Stimulated activated CD4-positive, alpha-beta T cell treated with anti-CD3 and anti-CD28 coated beads, Interleukin-12 subunit alpha, Interleukin-12 subunit beta, amount 100 ng/mL, for 4 hours (primary cell): ENCODE measurements at regions not wholly inside any gene's neighbourhood (a gene's known extent, or its start where the extent isn't known, plus 50 kb on each side); places are given as distances from the start of the nearest gene placed in this dataset.

Source experiments
- DNase-seq: peaks from one replicate; pipeline ENCODE4 v3.0.0-alpha.2; 2020

DNA sequence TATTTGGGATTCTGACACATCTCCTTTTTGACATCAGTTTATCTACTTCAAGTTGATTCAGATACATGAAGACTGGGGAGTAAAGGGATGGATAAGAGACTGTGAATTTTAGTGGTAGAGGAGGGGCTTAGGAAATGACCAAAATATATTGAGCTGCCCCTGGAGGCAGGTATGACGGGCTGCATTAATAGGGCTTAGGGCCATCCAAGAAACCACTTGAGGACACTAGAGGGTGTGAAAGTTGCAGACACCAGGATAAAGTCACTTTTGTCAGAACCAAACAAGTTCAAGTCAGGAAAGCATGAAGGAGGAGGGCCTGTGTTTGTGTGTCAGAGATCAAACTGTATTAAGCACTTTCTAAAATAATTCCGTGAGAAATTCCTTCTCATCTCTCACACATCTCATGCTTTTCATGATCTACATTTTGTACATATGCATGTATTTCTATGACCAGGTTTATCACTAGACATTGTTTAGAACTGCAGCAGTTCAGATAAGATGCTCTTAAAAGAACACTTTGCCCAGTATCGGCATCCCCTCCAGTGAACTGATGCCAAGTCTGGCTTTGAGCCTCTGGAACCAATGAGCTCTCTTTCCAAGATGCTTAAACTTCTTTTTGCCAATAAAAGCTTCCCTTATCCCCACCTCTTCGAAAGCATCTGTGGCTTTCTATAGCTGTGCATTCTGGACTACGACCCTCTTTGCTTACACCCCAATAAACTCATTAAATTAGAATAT is 136.9 kb downstream of the SLC38A1 start:
- no peak for DNase-seq

DNA sequence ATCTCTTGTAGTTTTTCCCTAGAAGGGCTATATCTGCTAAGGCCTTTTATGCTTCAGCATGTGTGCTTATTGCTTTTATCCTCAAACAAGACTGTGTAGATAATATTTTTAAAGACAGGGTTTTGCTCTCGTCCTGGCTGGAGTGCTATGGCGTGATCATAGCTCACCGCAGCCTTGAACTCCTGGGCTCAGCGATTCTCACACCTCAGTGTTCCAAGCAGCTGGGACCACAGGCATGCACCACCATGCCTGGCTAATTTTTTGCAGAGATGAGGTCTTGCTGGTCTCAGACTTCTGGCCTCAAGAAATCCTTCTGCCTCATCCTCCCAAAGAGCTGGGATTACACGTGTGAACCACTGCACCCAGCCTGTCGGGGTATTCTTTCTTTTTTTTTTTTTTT is 137.3 kb upstream of the SCAF11 start:
- DNase-seq, result no peak

DNA sequence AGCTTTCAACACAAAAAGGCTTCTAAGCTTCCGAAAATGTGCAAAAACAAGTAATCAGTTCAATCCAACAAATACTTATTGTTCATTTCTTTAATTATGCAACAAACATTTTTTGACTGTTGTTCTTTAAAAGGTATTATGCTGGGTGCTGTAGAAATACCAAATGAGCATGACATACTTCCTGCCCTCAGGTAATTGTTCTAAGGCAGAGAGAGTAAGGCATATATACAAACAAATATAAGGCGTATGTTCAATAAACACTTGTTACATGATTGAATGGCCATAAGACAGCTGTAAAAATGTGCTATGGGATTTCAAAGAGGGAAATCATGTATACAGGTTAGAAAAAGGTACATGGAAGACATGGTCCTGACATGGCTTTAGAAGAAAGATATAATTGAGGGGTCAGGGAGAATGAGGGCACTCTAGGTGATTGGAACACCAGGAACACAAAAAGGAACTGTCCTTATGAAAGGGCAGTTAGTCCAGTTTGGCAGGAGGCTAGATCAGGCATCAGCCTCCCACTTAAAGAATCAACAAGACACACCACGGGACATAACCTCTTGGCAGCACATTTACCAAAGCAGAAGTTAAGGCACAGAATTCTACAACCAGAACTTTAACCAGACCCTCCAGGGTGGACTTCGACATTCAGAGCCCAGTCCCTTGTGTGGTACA is 135.8 kb upstream of the SCAF11 start:
- DNase-seq, result no peak

DNA sequence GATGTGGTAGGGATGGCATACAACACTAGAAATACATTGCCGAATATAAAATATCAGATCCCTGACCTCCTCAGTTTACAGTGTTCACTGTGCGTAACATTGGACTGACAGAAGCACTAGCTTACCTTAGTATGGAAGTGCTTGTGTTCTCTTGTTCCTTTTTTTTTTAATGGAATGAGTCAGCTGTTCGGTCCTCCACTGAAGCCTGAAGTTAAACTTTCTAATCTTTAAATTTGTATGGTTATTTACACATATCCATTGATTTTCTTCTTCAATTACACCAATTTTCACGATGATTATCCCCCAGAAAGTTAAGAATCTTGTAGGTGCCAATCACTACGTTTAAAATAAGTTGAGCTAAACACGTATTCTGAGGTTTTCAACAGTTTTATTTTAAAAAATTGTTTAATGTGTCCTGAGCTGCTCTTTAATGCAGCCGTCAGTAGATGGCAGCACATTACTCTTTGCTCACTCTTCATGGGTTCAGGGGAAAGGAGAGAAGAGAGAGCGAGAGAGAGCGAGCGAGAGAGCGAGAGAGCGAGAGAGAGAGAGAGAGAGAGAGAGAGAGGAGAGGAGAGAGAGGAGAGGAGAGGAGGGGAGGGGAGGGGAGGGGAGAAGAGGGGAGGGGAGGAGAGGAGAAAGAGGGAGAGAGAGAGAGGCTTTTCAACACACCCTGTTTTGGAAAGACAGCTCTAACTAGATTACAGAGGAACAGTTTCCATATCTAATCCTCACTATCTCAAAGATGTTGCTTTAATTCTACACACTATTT is 134.7 kb upstream of the SCAF11 start:
- peak; percentile 27 for DNase-seq

DNA sequence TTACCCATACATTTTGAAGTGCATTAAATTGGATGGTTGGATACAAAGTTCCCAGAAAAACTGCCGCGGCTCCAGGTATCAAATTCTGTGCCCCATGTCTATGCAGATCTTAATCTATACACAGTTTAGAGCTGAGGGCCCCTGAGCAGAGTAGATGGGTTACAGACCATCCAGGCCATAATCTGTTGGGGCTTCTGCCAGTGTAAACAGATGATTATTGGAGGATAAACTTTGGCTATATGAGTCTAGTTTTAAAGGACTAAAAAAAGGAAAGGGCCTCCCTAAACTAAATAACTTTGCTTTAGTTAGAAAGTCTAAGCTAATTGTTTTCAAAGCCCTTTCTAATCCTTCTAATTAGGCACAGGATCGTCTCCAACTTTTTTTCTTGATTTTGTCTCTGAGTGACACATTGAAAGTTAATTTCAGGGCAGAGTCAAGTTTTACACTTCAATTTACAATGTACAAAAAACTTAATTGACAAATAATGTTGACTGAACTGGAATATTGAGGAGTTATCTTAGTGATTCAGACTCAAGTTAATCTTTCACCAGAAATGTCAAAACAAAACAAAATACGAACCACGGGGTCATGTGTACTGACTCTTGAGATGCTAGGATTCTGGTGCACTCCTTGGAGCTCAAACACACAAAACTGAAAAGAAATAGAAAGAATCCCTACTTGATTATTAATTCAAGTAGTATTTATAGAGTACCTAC is 133.9 kb upstream of the SCAF11 start:
- DNase-seq, result no peak

DNA sequence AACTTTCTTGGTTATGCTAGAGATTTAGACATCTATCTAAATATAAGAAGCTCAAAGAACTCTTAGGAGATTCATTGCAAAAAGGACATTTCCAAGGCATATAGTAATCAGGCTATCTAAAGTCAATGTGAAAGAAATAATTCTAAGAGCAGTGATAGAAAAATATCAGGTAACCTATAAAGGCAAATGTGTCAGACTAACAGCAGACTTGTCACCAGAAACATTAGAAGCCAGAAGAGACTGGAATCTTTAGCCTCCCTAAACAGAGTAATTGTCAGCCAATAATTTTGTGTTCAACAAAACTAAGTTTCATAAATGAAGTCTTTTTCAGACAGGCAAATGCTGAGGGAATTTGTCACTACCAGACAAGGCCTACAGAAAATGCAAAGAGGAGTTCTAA is 122.0 kb upstream of the SCAF11 start:
- no peak for DNase-seq

DNA sequence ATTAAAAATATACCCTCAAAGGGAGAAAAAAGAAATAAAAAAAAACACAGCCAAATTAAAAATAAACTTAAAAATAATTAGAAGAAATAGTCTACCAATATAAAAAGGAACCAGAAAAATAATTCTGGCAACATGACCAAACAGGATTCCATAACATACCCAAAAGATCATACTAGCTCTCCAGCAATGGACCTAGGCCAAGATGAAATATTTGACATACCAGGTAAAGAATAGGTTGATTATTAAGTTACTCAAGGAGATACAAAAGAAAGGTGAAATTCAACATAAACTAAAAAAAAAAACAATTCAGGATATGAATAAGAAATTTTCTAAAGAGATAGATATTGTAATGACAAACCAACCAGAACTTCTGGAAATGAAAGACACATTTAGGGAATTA is 121.3 kb upstream of the SCAF11 start:
- no peak for DNase-seq

DNA sequence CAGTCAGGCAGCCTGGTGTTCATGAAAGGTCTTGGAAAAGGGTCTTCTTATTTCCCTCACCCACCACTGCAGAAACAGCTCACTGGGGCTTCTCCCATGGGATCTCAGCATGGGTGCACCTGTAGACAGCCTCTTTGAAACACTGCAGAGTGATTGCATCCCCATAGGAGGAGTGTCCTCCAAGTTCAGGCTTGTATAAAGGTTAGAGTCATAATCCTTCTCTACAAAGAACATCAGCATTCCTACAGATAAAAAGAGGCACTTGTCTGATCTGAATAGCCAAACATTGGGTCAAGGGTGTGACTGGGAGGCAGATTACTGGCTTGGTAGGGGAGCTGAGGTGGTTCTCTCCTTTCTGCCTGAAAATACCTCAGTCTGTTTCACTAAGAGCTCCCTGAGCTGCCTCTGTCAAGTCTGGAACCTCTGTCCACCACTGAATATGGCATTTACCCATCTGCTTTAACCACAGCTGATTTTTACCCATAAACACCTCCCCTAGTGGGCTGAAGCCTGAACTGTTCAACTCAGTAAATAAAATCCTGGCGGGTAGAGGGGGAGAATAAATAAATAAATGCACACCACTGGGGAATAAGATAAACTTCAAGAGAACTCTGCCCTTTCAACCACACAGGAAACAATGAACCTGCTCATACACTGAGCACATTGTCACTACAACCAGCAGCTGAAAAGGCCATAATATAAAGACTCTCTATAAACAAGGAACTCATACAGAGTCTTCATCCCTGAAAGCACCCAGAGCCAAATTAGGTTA is 120.7 kb upstream of the SCAF11 start:
- DNase-seq, result no peak

DNA sequence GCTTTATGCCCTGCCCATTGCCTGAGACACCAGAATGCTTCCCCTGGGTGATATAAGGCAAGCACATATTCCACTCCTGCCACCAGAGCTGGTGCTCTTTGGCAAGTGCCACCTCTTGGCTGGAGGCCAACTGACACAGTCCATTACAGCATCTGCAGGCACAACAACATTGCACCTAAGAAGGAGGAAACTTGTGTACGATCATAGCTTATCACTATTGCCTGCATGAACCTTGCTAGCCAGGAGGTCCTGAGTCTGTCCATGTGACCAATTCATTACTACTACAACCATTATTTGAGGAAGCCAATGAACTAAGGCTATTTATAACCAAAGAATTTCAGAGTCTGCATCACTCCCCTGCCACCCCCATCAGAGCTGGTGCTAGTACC is 119.8 kb upstream of the SCAF11 start:
- DNase-seq, result no peak

DNA sequence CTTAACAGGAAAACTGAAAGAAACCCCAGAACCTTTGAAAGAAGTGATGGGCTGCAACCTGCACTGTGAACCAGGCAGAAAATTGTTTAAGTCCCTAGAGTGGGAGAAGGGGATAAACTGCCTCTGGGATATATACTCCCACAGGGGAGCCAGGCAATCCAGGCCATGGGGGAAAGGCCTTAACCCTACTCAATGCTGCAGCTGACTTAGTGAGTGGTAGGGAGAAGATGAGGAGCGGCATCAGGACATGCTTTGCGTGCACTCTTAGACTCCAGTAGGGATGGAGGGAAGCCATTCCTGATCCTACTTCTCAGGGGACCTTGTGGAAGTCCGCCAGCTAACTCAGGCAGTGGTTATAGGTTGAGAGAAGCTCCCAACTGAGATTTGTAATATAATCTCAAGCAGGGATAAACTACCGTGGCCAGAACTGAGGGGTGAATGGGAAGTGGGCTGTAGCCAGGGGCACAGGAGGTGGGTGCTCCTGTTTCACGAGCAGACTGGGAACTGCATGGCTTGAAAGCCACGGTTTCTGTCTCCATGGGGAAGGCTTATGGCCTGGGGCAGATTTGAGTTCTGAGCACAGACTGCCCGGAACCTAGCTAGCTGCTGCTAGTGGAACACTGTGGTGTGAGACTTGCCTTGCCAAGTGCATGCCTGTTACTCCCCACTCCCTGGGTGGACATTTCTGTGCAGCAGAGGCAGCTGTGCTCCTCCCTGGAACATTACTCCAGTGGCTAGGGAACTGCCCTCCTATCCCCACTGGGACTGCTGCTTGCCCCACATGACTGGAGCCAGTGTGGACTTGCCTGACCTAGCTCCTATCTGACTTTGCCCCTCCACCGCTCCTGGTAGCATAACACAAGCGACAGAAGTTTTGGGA is 119.2 kb upstream of the SCAF11 start:
- no peak for DNase-seq

DNA sequence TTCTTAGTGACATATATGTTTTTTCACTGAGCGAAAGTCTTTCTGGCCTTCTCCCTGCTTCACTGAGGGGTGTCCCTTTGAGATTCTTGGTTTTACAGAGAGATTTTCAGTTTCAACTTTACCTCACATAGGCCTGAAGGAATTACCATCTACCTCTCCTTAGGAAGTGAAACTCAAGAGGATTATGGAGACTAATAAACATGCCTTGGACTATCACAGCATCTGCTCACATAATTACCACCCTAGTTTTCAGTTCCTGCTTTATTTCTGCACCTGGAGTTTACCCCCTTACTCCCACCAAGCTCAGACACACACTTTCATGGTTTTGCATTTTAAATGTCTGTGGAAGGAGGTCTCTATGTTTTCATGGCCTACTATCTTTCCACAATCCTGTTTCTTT is 118.3 kb upstream of the SCAF11 start:
- no peak for DNase-seq

DNA sequence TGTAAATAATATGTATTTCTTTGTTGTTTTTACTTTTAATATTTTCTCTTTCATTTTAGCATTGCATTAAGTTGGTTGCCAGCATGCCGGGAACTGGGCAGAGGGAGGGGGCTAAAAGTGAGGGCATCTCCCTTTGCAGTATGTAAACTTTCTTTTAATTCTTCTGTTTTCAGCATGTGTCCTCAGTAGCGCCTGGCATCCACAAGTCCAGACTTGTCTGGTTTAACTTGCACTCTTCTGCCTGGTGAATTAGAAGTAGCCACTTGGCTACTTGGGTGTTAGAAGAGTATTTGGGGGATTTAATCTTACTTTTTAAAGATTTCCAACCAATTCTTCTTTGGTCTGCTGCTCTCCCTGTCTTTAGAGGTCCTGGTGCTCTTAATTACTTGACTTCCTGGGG is 117.2 kb upstream of the SCAF11 start:
- no peak for DNase-seq

DNA sequence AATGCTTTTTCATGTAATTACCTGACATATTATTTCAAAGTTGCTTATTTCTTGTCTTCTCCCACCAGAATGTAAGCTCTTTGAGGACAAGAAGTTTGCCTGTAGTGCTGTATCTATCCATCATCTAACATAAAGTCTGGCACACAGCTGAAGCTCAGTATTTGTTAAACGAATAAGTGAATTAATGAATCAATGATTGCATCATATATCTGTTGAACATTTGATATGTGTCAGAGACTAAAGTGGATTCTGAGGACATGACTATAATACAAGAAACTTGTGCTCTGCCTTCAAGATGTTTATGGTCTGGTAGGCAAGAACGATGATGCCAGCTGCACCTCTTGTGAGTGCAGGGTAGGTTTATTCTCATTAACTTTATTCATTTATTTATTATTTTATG is 115.4 kb upstream of the SCAF11 start:
- DNase-seq, result no peak

DNA sequence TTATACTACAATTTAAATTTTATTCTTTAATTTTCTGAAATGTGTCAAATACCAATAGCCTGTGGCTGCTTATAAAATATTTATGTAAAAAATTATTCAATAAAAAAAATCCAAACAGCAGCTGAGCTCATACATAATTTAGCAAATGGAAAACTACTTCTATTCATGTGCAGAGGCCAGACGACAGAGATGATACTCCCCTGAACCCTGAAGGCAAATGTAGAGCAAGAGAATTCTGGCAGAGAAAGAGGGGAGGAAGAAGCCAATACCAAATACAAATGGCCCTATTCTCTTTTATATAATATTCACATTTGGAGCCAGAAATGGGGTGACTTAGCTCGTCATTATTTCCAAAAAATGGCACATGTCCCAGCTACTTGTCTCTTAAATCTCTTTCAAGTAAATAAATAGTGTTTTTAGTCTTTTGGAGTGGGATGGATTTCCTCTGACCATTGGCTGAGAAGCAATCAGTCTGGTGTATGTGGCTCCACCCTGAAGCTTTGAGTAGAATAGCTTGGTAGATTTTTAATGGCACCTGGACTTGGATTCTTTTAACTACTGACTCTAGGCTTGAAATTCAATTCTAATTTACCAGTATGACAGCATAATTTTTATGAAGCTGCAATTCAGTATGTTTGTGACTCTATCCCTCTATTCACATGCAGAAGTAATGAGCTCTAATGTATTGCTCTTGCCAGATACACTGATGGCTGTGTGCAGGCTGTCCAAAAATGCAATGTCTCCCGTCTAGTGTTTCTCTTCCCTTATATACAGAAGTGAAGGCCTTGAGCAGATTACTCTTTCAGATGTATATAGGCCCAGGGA is 113.4 kb upstream of the SCAF11 start:
- no peak for DNase-seq

DNA sequence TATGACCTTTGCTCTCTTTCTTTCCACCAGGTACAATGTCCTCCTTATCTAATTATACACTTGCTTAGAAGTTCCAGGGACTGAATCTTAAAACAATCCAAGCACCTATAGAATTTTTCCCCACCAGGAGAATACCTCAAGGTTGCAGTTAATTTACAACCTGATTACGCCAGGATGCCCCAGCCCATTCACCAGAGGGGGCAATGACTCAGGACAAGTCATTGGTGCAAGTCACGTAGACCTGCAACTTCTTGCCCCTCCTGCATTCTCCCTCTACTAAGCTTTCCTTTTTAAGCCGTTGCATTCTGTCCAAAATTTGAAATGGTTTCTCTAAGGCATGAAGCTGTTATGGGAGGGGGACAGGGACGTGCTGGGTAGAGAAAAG is 111.1 kb upstream of the SCAF11 start:
- no peak for DNase-seq

DNA sequence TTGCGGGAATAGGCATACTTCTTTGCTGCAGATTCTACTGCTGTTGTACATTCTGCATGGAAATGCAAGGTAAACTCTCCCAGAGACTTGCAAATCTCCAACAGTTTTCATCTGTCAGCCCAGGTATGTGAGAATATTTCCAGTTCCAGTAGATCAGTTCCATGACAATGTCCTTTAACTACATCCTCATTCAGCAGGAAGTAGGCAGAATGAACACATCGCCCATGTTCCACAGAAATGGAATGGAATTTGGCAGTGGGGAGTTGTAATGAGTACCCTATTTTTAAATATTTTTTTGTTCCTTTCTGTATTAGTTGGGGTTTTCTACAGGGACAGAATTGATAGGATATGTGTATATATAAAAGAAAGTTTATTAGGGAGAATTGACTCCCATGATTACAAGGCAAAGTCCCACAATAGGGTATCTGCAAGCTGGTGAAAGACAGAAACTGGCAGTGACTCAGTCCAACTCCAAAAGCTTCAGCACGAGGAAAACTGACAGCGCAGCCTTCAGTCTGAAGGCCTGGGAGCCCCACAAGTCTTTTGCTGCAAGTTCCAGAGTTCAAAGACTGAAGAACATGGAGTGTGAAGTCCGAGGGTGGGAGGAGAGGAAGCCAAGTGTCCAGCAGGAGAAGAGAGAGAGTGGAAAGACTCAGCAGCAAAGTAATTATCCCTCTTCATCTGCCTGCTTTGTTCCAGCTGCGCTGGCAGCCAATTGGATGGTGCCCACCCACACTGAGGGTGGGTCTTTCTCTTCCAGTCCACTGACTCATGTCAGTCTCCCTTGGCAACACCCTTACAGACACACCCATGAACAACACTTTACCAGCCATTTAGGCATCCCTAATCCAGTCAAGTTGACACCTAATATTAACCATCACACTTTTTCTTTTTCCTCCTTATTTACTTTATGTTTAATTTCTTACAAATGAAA is 110.4 kb upstream of the SCAF11 start:
- no peak for DNase-seq

DNA sequence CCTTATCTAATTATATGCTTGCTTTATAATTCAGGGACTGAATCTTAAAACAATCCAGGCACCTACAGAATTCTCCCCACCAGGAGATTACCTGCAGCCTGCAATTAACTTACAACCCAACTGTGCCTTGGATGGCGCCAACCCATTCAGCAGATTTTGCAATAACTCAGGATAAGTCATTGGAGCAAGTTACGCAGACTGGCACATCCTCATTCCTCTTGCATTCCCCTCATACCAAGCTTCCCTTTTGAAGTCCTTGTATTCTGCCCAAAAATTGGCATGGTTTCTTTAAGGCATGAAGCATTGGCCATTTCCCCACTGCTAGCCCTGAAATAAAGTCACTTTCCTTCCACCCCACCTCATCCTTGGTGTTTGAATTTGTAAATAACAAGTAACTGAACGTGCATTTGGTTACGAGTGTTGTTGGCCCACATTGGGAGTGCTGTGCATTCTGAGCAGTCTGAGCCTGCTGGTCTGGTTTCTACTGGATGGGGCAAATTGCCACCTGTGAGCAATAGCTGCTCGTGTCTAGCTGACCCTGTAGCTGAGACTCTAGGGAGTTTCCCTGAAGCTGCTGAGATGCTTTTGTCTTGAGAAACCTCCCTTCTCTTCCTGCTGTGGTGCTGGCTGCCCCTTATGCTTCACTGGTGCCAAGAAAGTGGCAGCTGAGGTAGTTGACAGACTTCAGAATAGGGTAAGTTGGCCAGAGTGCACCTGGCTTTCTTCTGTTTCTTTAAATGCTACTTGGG is 99.2 kb upstream of the SCAF11 start:
- no peak for DNase-seq

DNA sequence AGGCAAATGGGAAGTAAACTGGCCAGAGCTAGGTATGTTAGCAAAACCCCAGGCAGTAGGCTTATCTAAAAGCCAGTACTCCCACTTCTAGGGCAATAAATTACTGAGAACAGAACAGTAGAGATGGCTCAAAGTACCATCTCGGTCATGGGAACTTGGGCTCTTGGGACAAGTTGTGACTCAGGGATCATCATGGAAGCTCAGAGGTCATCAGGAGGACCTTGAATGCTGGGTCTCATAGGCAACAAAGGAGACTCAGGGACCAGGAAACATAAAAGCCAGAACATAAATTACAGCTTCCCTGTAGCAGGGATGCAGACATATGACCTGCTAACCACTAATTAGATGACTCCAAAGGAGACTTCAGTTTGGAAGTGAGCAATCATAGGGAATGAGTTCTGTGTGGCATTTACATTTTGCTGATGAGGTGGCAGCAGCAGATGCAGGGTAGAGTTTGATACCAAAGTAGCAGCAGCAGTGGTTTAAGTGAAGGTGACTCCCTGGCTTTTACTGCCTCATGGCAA is 97.6 kb upstream of the SCAF11 start:
- DNase-seq, result no peak
